ENCODE measurements at regions not wholly inside any gene's neighbourhood (a gene's known extent, or its start where the extent isn't known, plus 50 kb on each side); places are given as distances from the start of the nearest gene placed in this dataset.

- no peak for DNase-seq
- no peaks in the 10 kb centered on the region for H3K9me3 ChIP-seq
- H3K36me3 ChIP-seq, result no peaks in the 10 kb centered on the region
- H3K27me3 ChIP-seq, result no peaks in the 10 kb centered on the region
- peak in 2 of 6 experiments; percentile 14 to 34 for TF ChIP-seq CTCF (IDR thresholded peaks at IDR 0.05)
- TF ChIP-seq POLR2A (IDR thresholded peaks at IDR 0.05), result no peak
- no peak overlapping the region for H3K27ac ChIP-seq
- H3K4me1 ChIP-seq, result no peaks in the 10 kb centered on the region
- no peak overlapping the region for H3K4me3 ChIP-seq
Observed at GRCh38 chr18:41899535-41899934, 55.5 kb upstream of the PIK3C3 start.

GRCh38 chr18:41893432-41893831 lies 61.6 kb upstream of the PIK3C3 start:
- no peak for DNase-seq
- no peaks in the 10 kb centered on the region for H3K9me3 ChIP-seq
- no peak overlapping the region for H3K4me3 ChIP-seq
- no peak for TF ChIP-seq CTCF (IDR thresholded peaks at IDR 0.05)
- TF ChIP-seq POLR2A (IDR thresholded peaks at IDR 0.05), result no peak
- H3K27ac ChIP-seq, result no peak overlapping the region
- H3K36me3 ChIP-seq, result no peaks in the 10 kb centered on the region
- no peaks in the 10 kb centered on the region for H3K27me3 ChIP-seq
- no peaks in the 10 kb centered on the region for H3K4me1 ChIP-seq

GRCh38 chr18:41887100-41887499 lies 67.9 kb upstream of the PIK3C3 start:
- no peaks in the 10 kb centered on the region for H3K27me3 ChIP-seq
- no peaks in the 10 kb centered on the region for H3K36me3 ChIP-seq
- no peaks in the 10 kb centered on the region for H3K4me1 ChIP-seq
- H3K9me3 ChIP-seq, result no peaks in the 10 kb centered on the region
- no peak overlapping the region for H3K27ac ChIP-seq
- DNase-seq, result no peak
- H3K4me3 ChIP-seq, result no peak overlapping the region
- no peak for TF ChIP-seq POLR2A (IDR thresholded peaks at IDR 0.05)
- TF ChIP-seq CTCF (IDR thresholded peaks at IDR 0.05), result no peak

GRCh38 chr18:41886126-41886807 lies 68.8 kb upstream of the PIK3C3 start:
- no peak overlapping the region for H3K27ac ChIP-seq
- no peaks in the 10 kb centered on the region for H3K4me1 ChIP-seq
- TF ChIP-seq POLR2A (IDR thresholded peaks at IDR 0.05), result no peak
- TF ChIP-seq CTCF (IDR thresholded peaks at IDR 0.05), result no peak
- DNase-seq, result no peak
- H3K36me3 ChIP-seq, result no peaks in the 10 kb centered on the region
- no peak overlapping the region for H3K4me3 ChIP-seq
- no peaks in the 10 kb centered on the region for H3K9me3 ChIP-seq
- no peaks in the 10 kb centered on the region for H3K27me3 ChIP-seq

GRCh38 chr18:41881285-41881684 lies 73.7 kb upstream of the PIK3C3 start:
- TF ChIP-seq POLR2A (IDR thresholded peaks at IDR 0.05) (no peak), CTCF (IDR thresholded peaks at IDR 0.05) (no peak)
- H3K4me3 ChIP-seq, result no peak overlapping the region
- no peaks in the 10 kb centered on the region for H3K4me1 ChIP-seq
- no peaks in the 10 kb centered on the region for H3K27me3 ChIP-seq
- H3K36me3 ChIP-seq, result no peaks in the 10 kb centered on the region
- H3K9me3 ChIP-seq, result no peaks in the 10 kb centered on the region
- no peak for DNase-seq
- no peak overlapping the region for H3K27ac ChIP-seq

- H3K36me3 ChIP-seq, result no peaks in the 10 kb centered on the region
- DNase-seq, result no peak
- no peak overlapping the region for H3K4me3 ChIP-seq
- H3K4me1 ChIP-seq, result no peaks in the 10 kb centered on the region
- H3K27me3 ChIP-seq, result no peaks in the 10 kb centered on the region
- TF ChIP-seq POLR2A (IDR thresholded peaks at IDR 0.05), result no peak
- no peak for TF ChIP-seq CTCF (IDR thresholded peaks at IDR 0.05)
- no peaks in the 10 kb centered on the region for H3K9me3 ChIP-seq
- H3K27ac ChIP-seq, result no peak overlapping the region
Observed at GRCh38 chr18:41879256-41879655, 75.8 kb upstream of the PIK3C3 start.

Data from Peyer's patch (tissue), 4 donors.